B cell (primary cell): ENCODE measurements at regions not wholly inside any gene's neighbourhood (a gene's known extent, or its start where the extent isn't known, plus 50 kb on each side); places are given as distances from the start of the nearest gene placed in this dataset.
"Not testable (repeated sequence)": the region's sequence is repeated elsewhere in the genome, so short reads cannot be mapped to it uniquely, and the experiment has no call there.

ENCODE experiments used
- ATAC-seq: fragments of 200-7000 bp; cut with Tn5 transposase; one replicate; pipeline ENCODE4 v1.10.0; 2021; ENCODE audit warnings: low read depth, mild to moderate bottlenecking, moderate number of reproducible peaks, moderate library complexity
- CTCF ChIA-PET: fragments of 350-600 bp; sonication (Branson Sonifier 250); formaldehyde crosslinking; loops from one replicate; lab custom pipeline; 2021; ENCODE audit warnings: antibody characterized with exemption, inconsistent platforms; lab: Charles Lee
- POLR2A ChIA-PET: fragments of 350-600 bp; sonication (Branson Sonifier 250); formaldehyde crosslinking; loops from one replicate; lab custom pipeline; 2021; ENCODE audit warnings: antibody characterized with exemption; lab: Charles Lee
- DNase-seq: peaks from one replicate; pipeline ENCODE4 v3.0.0; 2013
- H2AFZ ChIP-seq: 2 replicates; pipeline ENCODE4 v1.6.1; 2012; ENCODE audit warnings: mild to moderate bottlenecking, low read depth, low read length; ENCODE audit not compliant: insufficient read depth, poor library complexity, severe bottlenecking
- H3K27ac ChIP-seq, 2 donors: 1 replicate in 1 of 2; 2 replicates in 1 of 2; pipeline ENCODE4 v1.5.1; 2012 to 2013; ENCODE audit warnings: low read length in 2 of 2, mild to moderate bottlenecking in 2 of 2, moderate library complexity in 1 of 2
- H3K27me3 ChIP-seq, 4 experiments: fragments of 200-600 bp in 1 of 4; sonication (generic) in 1 of 4; replicated peaks in 1 of 4; 1 replicate in 2 of 4; 2 replicates in 2 of 4; pipeline versions ENCODE4 v1.6.1 to v1.7.0; 2013 to 2016; ENCODE audit warnings: low read length in 3 of 4, mild to moderate bottlenecking in 2 of 4, mixed read lengths in 1 of 4, moderate library complexity in 1 of 4; ENCODE audit not compliant: insufficient read depth in 4 of 4, control insufficient read depth in 3 of 4; ENCODE audit errors: control extremely low read depth in 1 of 4
- H3K36me3 ChIP-seq, 2 experiments: replicated peaks in 1 of 2; 1 replicate in 1 of 2; 2 replicates in 1 of 2; pipeline versions ENCODE4 v1.6.1 to v1.7.1; 2013; ENCODE audit warnings: low read length in 1 of 2; ENCODE audit not compliant: insufficient read depth in 2 of 2, control insufficient read depth in 1 of 2; ENCODE audit errors: control extremely low read depth in 1 of 2, extremely low read depth in 1 of 2
- H3K4me1 ChIP-seq, 2 donors: fragments of 200-600 bp in 1 of 2; sonication (generic) in 1 of 2; 1 replicate in 1 of 2; 2 replicates in 1 of 2; pipeline versions ENCODE4 v1.5.1 to v1.6.1; 2013 to 2017; ENCODE audit warnings: low read length in 2 of 2; ENCODE audit not compliant: control insufficient read depth in 2 of 2, insufficient read depth in 2 of 2
- H3K4me2 ChIP-seq: replicated peaks from 2 replicates; pipeline ENCODE3; 2012; ENCODE audit warnings: mild to moderate bottlenecking, low read depth, low read length; ENCODE audit not compliant: poor library complexity, severe bottlenecking
- H3K4me3 ChIP-seq, 5 experiments: fragments of 200-600 bp in 1 of 5; sonication (generic) in 1 of 5; 1 replicate in 3 of 5; 2 replicates in 2 of 5; pipeline versions ENCODE4 v1.5.1 to v1.7.0; 2011 to 2016; ENCODE audit warnings: low read length in 4 of 5, mild to moderate bottlenecking in 4 of 5, low read depth in 2 of 5, control low read depth in 1 of 5, moderate library complexity in 1 of 5; ENCODE audit not compliant: insufficient read depth in 1 of 5; ENCODE audit errors: control extremely low read depth in 1 of 5, extremely low read depth in 1 of 5
- H3K79me2 ChIP-seq: fragments of 200-600 bp; sonication (generic); one replicate; pipeline ENCODE4 v1.6.0; 2016; ENCODE audit warnings: low read length; ENCODE audit not compliant: control insufficient read depth, insufficient read depth
- H3K9ac ChIP-seq: fragments of 200-600 bp; sonication (generic); 2 replicates; pipeline ENCODE4 v1.6.1; 2017; ENCODE audit warnings: mild to moderate bottlenecking, low read length, moderate library complexity
- H3K9me3 ChIP-seq, 3 donors: one replicate each; pipeline versions ENCODE4 v1.6.1 to v1.7.1; 2013; ENCODE audit warnings: low read length in 2 of 3; ENCODE audit not compliant: control insufficient read depth in 2 of 3, insufficient read depth in 1 of 3; ENCODE audit errors: control extremely low read depth in 1 of 3
- H4K20me1 ChIP-seq: 2 replicates; pipeline ENCODE4 v1.6.0; 2012; ENCODE audit warnings: mild to moderate bottlenecking, low read length; ENCODE audit not compliant: insufficient read depth, control insufficient read depth, poor library complexity, severe bottlenecking
- H3K27ac Mint-ChIP-seq: one replicate; pipeline ENCODE4 v1.8.0; 2021; ENCODE audit warnings: mixed read lengths
- H3K27me3 Mint-ChIP-seq: one replicate; pipeline ENCODE4 v1.8.0; 2021; ENCODE audit warnings: mixed read lengths
- H3K4me1 Mint-ChIP-seq: one replicate; pipeline ENCODE4 v1.8.0; 2021; ENCODE audit warnings: mixed read lengths
- H3K4me3 Mint-ChIP-seq: one replicate; pipeline ENCODE4 v1.8.0; 2021; ENCODE audit warnings: mixed read lengths
- H3K9me3 Mint-ChIP-seq: one replicate; pipeline ENCODE4 v1.8.0; 2022; ENCODE audit warnings: mixed read lengths; ENCODE audit not compliant: insufficient read depth
- EZH2 ChIP-seq: IDR thresholded peaks from 2 replicates; pipeline ENCODE4 v1.6.1; 2012; ENCODE audit warnings: borderline replicate concordance, low read depth, mild to moderate bottlenecking, moderate library complexity, low read length; ENCODE audit not compliant: insufficient read depth, poor library complexity, severe bottlenecking
- WGBS: methylation state at CpG from one replicate; pipeline ENCODE4 v1.1.5; 2013; ENCODE audit warnings: missing lambda C conversion rate; ENCODE audit not compliant: insufficient coverage; 5-methylcytosine and 5-hydroxymethylcytosine counted together
- intact Hi-C: fragments of 100-400 bp; cut with micrococcal nuclease; formaldehyde crosslinking; loops from one replicate; pipeline ENCODE4 v1.10.0; 2022
- TF ChIP-seq, protein P1 (sequence below): fragments of 200-600 bp; IDR thresholded peaks from one replicate; pipeline ENCODE4 v1.8.0; 2022; ENCODE audit warnings: antibody characterized with exemption, mild to moderate bottlenecking

DNA sequence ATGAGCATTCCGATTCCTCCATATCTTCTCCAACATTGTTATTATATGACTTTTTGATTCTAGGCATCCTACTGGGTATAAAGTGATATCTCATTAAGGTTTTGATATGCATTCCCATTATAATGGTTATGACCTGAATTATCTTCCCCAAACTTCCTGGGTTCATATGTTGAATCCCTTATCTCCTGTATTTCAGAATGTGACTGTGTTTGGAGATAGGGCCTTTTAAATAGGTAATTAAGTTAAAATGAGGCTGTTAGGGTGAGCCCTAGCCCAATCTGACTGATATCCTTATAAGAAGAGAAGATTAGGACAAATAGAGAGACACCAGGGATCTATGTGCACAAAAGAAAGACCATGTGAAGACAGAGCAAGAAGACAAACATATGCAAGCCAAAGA is 96.9 kb upstream of the PMCH start:
- Histone ChIP-seq H3K27ac (no peak overlapping the region), H3K4me2 (no peak overlapping the region), H3K27me3 (no peaks in the 10 kb centered on the region), H3K9me3 (peaks cover 0 to 3% (median 0%) of the 10 kb centered on the region in 3 donors), H3K4me3 (no peak overlapping the region), H3K9ac (no peak overlapping the region), H4K20me1 (no peaks in the 10 kb centered on the region), H2AFZ (no peak overlapping the region), H3K79me2 (no peaks in the 10 kb centered on the region), H3K4me1 (no peaks in the 10 kb centered on the region), H3K36me3 (no peaks in the 10 kb centered on the region)
- no CpG with 5 or more reads among the region's 1 CpG for WGBS
- POLR2A ChIA-PET, result no interaction called here
- ATAC-seq, result no peak
- TF ChIP-seq EZH2, result no peak
- TF ChIP-seq, protein P1, sequence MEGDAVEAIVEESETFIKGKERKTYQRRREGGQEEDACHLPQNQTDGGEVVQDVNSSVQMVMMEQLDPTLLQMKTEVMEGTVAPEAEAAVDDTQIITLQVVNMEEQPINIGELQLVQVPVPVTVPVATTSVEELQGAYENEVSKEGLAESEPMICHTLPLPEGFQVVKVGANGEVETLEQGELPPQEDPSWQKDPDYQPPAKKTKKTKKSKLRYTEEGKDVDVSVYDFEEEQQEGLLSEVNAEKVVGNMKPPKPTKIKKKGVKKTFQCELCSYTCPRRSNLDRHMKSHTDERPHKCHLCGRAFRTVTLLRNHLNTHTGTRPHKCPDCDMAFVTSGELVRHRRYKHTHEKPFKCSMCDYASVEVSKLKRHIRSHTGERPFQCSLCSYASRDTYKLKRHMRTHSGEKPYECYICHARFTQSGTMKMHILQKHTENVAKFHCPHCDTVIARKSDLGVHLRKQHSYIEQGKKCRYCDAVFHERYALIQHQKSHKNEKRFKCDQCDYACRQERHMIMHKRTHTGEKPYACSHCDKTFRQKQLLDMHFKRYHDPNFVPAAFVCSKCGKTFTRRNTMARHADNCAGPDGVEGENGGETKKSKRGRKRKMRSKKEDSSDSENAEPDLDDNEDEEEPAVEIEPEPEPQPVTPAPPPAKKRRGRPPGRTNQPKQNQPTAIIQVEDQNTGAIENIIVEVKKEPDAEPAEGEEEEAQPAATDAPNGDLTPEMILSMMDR, result no peak
- no peak overlapping the region for H3K27ac Mint-ChIP-seq
- H3K4me1 Mint-ChIP-seq, result no peaks in the 10 kb centered on the region
- CTCF ChIA-PET, result no interaction called here
- H3K9me3 Mint-ChIP-seq, result peaks cover 2% of the 10 kb centered on the region
- peaks cover 9% of the 10 kb centered on the region for H3K27me3 Mint-ChIP-seq
- intact Hi-C loops, result no loop called here
- no peak for DNase-seq
- no peak overlapping the region for H3K4me3 Mint-ChIP-seq

DNA sequence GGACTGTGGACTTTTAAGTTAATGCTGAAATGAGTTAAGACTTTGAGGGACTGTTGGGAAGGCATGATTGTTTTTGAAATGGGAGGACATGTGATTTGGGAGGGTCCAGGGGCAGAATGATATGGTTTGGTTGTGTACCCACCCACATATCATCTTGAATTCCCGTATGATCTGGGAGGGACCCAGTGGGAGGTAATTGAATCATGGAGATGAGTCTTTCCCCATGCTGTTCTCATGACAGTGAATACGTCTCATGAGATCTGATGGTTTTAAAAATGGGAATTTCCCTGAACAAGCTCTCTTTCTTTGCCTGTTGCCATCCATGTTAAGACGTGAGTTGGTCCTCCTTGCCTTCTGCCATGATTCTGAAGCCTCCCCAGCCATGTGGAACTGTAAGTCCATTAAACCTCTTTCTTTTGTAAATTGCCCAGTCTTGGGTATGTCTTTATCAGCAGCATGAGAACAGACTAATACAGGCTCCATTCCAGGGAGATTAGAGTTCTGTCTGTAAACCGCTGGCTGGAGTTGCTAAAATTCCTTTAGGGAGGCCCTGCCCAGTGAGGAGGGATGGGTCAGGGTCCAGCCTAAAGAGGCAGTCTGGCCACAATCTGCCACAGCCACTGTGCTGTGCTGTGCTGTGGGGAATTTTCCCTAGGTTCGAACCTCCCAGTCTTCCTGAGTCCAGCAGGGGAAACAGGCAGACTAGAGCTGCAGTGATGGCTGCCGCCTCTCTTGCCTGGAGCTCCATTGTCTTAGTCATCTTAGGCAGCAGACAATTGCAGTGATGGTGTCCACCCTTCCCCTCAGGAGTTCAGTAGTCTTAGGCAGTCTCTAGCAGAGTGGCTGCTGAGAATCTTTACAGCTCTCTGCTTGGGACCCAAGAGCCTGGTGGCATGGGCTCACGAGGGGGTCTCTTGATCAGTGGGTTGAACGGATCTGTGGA is 94.1 kb upstream of the PMCH start:
- ATAC-seq, H3K27ac ChIP-seq, H3K4me1 Mint-ChIP-seq, H3K36me3 ChIP-seq, DNase-seq, POLR2A ChIA-PET, H3K4me3 Mint-ChIP-seq, H3K9ac ChIP-seq, H3K27me3 ChIP-seq, H3K79me2 ChIP-seq, H3K9me3 Mint-ChIP-seq, CTCF ChIA-PET, H3K27me3 Mint-ChIP-seq, H3K4me3 ChIP-seq, H4K20me1 ChIP-seq, intact Hi-C loops, H3K27ac Mint-ChIP-seq, H3K4me1 ChIP-seq, H3K4me2 ChIP-seq, H3K9me3 ChIP-seq, H2AFZ ChIP-seq: not testable (repeated sequence)
- whole genome bisulfite sequencing, result 90% methylated on average over 6 of the region's 8 CpGs

DNA sequence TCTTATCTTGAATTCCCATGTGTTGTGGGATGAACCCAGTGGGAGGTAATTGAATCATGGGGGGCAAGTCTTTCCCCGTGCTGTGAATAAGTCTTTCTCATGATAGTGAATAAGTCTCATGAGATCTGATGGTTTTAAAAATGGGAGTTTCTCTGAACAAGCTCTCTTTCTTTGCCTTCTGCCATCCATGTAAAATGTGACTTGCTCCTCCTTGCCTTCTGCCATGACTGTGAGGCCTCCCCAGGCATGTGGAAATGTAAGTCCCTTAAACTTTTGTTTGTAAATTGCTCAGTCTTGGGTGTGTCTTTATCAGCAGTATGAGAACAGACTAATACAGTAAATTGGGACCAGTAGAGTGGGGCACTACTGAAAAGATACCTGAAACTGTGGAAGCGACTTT is 92.1 kb upstream of the PMCH start:
- H3K36me3 ChIP-seq, H2AFZ ChIP-seq, H3K4me1 Mint-ChIP-seq, H3K27ac Mint-ChIP-seq, H3K9me3 ChIP-seq, ATAC-seq, H3K4me3 ChIP-seq, H3K4me1 ChIP-seq, H4K20me1 ChIP-seq, H3K79me2 ChIP-seq, H3K9me3 Mint-ChIP-seq, H3K27ac ChIP-seq, H3K27me3 ChIP-seq, H3K27me3 Mint-ChIP-seq, POLR2A ChIA-PET, H3K4me2 ChIP-seq, H3K9ac ChIP-seq, DNase-seq, H3K4me3 Mint-ChIP-seq, intact Hi-C loops, CTCF ChIA-PET: not testable (repeated sequence)
- 78% methylated on average over 2 of the region's 2 CpGs for WGBS
